Ramos (cell line): ENCODE measurements at regions not wholly inside any gene's neighbourhood (a gene's known extent, or its start where the extent isn't known, plus 50 kb on each side); places are given as distances from the start of the nearest gene placed in this dataset.

Source experiments
- in situ Hi-C: fragments of 300-500 bp; cut with MboI; formaldehyde crosslinking; loops from one replicate; pipeline ENCODE4 v1.14.3; 2022; ENCODE audit warnings: low sequenced_read_pairs; ENCODE audit not compliant: unreplicated experiment

- in situ Hi-C loops, result no loop called here
Observed at GRCh38 chr14:97452314-97452713, 655.1 kb downstream of the VRK1 start.

GRCh38 chr14:97453991-97454390 lies 656.8 kb downstream of the VRK1 start:
- in situ Hi-C loops, result no loop called here

GRCh38 chr14:97456462-97456861 lies 659.3 kb downstream of the VRK1 start:
- in situ Hi-C loops, result no loop called here

GRCh38 chr14:97456958-97457357 lies 659.8 kb downstream of the VRK1 start:
- in situ Hi-C loops, result no loop called here

- in situ Hi-C loops, result no loop called here
Observed at GRCh38 chr14:97457575-97458085, 660.4 kb downstream of the VRK1 start.

GRCh38 chr14:97458255-97458654 lies 661.1 kb downstream of the VRK1 start:
- in situ Hi-C loops, result no loop called here

- in situ Hi-C loops, result no loop called here
Observed at GRCh38 chr14:97458661-97459579, 661.7 kb downstream of the VRK1 start.

- in situ Hi-C loops, result no loop called here
Observed at GRCh38 chr14:97462081-97462480, 664.9 kb downstream of the VRK1 start.

- in situ Hi-C loops, result no loop called here
Observed at GRCh38 chr14:97468220-97468619, 671.0 kb downstream of the VRK1 start.

GRCh38 chr14:97477353-97477752 lies 680.2 kb downstream of the VRK1 start:
- in situ Hi-C loops, result no loop called here

- in situ Hi-C loops, result no loop called here
Observed at GRCh38 chr14:97485201-97485600, 688.0 kb downstream of the VRK1 start.

- in situ Hi-C loops, result no loop called here
Observed at GRCh38 chr14:97486601-97487120, 689.5 kb downstream of the VRK1 start.

- in situ Hi-C loops, result no loop called here
Observed at GRCh38 chr14:97489750-97490149, 692.6 kb downstream of the VRK1 start.

GRCh38 chr14:97490521-97491070 lies 693.4 kb downstream of the VRK1 start:
- in situ Hi-C loops, result no loop called here

- in situ Hi-C loops, result no loop called here
Observed at GRCh38 chr14:97491697-97492096, 694.5 kb downstream of the VRK1 start.

GRCh38 chr14:97499790-97500481 lies 702.8 kb downstream of the VRK1 start:
- in situ Hi-C loops, result no loop called here

GRCh38 chr14:97506626-97507025 lies 709.4 kb downstream of the VRK1 start:
- in situ Hi-C loops, result no loop called here

GRCh38 chr14:97513891-97514290 lies 716.7 kb downstream of the VRK1 start:
- in situ Hi-C loops, result no loop called here

- in situ Hi-C loops, result no loop called here
Observed at GRCh38 chr14:97517566-97518234, 720.5 kb downstream of the VRK1 start.

- in situ Hi-C loops, result no loop called here
Observed at GRCh38 chr14:97523936-97524335, 726.8 kb downstream of the VRK1 start.
